D341Med (cell line): ENCODE measurements at regions not wholly inside any gene's neighbourhood (a gene's known extent, or its start where the extent isn't known, plus 50 kb on each side); places are given as distances from the start of the nearest gene placed in this dataset.
A peak's percentile ranks its signal among the peaks of the same experiment; 100 is the strongest.

Source experiments
- DNase-seq: peaks from one replicate; pipeline ENCODE4 v3.0.0; 2012; ENCODE audit warnings: low spot score

DNA sequence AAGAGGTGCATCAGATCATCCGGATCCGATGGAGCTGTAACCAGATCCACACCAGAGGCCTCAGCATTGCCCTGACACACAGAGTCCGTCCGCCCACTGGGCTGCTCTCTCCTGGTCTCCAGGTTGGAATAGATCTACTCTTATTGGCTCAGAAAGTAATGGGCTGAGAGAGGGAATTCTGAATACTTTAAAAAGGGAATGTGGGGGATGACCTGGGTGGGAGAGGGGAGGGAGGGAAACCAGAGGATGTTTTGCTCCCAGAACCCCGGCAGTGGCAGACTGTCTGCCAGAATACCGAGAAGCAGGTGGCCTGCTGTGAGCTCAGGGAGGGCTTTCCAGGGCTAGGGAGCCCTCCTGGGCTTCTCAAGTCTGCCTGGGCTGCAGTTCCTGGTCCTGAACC is 126.5 kb downstream of the ENGASE start:
- no peak for DNase-seq

DNA sequence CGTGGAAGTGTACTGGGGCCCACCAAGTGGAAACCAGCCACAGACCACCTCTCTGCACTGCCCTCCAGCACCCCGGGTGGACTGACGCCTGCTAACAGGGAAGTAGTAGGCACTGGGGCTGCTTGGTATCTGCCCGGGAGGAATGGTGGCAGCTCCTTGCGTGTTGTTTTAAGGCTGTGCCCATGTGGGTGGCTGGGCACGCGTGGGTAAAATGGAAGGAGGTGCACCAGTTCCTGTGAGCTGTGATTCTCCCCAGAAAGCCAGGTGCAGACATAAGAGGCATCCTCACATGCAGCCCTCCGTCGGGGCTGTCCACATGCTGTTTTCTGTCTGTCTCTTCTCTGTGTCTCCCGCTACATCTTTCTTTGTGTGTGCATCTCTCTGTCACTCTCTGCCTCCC is 122.3 kb downstream of the ENGASE start:
- DNase-seq, result no peak

DNA sequence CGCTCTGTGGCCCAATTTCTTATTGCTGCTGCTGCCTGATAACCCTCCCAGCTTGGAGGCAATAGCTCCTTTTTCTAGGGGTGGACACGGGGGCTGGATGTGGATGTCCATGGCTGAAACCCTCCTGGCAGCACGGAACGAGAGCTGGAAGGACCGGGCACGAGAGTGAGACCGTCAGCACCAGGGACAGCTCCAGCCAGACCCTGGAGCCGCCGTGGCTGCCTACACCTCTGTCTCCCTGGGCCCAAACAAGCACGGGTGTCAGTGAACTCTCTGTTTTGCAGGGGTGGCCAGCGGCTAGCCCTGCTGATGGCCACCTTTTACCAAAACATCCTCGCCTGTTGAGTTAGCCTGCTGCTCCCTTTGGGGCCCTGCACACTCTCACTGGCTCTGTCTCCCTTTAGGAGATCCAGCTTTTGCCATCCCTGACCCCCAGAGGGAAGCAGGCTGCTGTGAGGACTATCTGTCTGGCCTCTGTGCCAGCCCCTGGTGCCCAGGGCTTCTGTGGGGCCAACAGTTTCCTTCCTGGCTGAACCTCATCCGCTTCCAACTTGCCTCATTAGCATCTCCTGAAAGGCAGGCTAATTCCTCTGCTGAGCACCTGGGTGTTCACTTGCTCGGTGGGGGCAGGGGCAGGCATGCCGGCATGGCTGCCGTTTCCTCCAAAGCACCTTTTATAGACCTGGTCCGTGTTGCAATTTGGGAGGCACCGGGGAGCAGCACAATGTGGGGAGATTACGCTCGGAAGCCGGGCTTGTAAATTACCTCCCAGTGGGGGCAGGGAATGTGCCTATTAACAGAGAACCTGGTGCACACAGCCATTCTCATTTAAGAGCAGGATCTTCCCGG is 118.1 kb downstream of the ENGASE start:
- DNase-seq, result no peak

DNA sequence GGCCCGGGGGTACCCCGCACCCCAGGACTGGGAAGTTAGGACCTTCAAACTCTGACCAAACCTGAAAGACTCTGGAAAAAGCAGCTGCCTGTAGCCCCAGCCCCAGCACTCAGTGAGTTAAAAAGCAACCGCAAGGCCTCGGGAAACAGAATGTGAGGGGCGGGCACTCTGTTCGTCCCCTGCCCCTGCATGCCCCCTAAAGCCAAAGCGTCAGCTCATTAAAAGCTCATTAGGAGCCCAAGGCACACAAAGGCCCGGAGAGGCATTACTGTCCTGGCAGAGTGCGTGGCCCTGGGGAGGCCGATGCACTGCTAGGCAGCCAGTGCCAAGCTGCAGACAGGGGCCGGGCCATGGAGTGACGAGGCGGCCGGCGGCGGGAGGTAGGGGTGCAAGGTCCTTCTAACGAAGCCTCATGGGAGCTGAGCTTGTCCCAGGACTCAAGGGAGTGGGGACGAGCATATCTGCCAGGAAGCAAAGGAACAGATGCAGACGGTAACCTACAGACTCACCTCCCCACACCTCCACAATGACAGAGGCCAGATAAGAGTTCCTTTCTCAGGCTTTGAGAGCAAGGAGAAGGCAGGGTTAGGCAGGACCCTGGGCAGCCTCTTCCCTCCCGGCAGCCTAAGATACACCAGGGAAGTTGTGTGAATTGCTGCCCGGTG is 116.8 kb downstream of the ENGASE start:
- DNase-seq, result no peak

DNA sequence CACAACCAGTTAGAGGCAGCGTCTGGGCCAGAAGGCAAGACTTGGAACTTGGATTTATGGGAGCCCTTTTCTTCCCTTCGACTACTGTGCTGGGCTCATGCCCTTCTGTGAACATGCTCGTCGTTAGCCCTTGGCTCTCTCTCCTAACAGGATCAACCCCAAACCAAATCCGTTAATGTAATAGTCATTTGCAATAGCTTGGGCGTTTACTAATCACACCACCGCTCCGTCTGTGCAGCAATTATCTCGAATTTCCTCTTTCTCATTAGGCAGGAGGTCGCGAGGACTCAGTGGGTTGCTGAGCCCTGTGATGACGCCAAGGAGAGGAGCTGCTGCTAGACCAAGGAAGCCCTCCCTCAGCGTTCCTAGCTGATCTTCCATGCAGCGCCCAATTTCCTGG is 114.7 kb downstream of the ENGASE start:
- DNase-seq, result peak; percentile 75

DNA sequence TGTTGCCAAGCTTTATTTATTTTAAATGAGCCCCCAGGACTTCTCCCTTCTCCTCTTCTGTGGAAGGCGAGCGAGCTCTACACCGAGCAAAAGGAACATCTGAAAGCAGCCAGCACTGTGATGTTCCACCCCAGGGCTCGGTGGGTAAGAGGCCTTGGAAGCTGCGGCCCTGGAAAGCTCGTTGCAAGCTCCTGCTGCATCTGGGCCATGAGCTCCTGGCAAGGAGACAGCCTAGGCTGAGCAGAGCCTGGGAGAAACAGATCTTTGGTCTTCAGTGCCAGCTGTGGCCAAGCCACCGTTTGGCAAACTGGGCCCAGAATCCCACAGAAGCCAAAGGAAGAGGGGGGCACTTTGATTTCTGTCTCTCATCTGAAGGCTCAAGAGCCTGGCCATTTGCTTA is 114.1 kb downstream of the ENGASE start:
- no peak for DNase-seq

DNA sequence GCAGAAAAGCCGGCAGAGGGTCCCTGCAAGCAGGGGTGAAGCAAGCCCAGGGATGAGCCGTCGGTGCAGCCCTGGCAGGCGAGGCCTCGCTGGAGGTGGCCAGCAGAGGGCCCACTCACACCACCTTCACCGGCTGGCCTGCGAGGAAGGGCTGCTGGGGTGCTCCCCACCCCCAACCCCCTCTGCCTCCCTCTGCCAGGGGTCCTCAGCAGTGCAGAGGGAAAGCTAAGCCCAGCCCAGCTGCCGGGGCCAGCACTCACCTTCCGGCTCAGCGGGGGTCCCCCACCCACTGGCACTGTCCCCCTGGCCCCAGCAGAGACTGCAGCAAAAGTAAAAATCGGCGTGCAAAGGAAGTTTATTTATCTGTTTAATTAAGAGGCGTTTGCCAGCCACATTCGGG is 113.4 kb downstream of the ENGASE start:
- peak; percentile 93 for DNase-seq

DNA sequence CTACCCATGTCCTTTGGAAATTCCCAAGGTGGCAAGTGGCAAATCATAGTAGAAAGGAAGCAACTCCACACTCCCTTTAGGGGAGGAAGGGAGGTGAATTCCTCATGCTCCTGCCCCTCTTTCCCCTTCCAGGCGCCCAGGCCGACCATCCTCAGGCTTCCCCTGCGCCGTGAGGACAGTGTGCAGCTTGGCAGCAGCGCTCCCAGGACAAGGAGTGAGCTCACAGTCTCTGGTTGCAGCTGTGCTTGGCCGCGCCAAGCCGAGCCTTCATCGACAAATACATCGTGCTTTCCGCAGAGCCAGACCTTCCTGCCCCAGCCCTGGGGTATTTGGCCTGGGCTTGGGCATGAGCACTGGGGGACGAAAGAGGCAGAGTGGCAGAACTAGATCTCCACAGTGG is 112.6 kb downstream of the ENGASE start:
- no peak for DNase-seq

DNA sequence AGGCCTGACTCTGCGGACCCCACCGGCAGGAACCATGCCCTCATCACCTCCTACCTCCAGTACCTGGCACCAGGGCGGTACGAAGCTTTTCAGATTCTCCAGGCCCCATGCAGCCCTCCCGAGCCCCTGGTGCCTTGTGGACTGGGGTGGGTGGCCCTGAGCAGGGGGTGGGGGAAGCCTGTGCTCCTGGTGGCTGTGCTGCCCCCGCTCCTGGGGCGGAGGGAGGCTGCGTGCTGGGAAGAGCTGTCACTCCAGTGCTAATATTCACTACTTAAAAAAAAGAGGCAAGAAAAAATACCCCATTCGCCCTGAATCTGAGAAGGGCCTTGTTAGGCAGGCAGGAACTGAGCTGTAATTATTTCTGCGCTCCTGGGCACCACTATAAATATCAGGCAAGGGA is 111.8 kb downstream of the ENGASE start:
- DNase-seq, result no peak

DNA sequence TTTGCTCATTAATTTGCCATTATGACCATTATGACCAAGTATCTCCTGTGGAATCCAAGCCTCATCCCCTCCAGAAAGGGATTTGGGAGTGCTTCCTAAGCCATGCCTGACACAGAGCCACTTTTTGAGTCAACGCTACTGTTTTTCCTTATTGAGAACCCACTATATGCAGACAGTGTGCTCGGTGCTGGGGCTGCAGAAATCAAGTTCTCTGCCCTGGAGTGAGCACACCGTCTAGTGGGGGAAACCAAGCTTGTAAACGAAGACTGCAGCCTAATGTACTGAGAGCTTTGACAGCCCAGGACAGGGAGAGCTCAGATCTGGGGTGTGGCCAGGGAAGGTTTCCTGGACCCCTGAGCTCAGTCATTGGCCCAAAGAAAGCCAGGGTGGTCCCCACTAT is 111.0 kb downstream of the ENGASE start:
- no peak for DNase-seq

DNA sequence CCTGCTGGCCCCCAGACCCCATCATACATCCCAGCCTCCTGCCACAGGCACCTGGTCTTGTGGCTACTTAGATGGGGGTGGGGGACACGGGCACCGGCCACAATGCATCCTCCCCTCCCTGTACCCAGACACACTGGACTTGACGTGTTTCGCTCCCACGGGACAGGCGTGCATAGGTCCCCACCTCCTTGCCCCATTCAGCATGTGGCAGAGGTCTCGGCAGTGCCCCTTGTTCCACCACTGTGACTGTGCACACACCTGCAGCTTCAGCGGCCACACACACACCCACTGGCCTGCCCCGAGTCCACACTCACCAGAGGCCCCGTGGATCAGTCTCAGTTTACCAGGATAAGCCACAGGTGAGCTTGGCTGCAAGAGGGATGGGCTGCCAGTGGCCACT is 109.6 kb downstream of the ENGASE start:
- no peak for DNase-seq

DNA sequence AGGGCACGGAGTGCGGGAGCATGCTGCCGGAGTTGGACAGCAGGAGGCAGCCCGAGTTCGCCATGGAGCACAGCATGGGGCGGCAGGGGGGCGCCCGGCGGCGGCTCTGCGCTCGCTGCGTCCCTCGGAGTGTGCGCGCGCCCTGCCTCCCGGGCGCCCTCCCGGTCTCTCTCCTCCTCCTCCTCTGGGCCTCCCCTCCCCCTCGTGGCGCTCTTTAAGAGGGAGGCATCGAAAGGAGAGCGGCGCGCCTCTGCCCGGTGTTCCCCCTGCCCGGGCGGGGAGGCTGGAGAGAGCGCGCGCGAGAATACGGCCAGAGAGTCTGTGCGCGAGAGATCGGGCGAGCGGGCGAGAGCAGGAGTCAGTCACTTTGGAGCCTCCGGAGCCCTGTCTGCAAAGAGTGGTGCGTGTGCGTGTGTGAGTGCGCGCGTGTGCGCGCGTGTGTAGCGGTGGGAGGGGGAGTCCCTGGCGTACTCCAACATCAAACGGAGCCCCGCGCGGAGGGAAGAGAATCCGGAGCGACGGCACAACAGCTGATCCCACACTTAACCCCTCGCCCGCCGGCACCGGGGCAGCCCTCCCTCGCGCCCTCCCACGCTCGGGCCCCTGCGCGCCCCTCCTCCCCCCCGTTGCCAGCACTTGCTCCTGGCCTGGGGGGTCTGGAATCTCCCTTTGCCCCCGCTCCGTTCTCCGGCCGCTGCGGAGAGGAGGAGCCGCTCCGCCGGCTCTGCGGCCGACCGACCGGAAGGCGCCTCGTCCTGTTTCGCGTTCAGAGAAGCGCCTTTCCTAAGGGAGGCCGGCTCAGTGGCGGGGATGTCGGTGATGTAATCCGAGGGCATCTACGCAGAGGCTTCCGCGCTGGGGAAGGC is 108.9 kb downstream of the ENGASE start:
- peak; percentile 90 for DNase-seq

DNA sequence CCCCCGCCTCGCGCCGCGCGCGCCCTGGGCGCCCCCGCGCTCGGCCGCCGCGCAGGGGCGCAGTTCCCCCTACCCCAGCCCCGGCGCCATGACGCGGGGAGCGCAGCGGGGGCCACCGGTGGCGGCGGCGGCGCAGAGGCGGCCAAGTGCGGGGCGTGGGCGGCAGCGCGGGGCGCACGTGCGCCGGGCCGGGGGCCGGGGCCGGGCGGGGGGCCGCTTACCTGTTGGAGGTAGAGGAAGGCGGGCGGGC is 108.3 kb downstream of the ENGASE start:
- DNase-seq, result no peak

DNA sequence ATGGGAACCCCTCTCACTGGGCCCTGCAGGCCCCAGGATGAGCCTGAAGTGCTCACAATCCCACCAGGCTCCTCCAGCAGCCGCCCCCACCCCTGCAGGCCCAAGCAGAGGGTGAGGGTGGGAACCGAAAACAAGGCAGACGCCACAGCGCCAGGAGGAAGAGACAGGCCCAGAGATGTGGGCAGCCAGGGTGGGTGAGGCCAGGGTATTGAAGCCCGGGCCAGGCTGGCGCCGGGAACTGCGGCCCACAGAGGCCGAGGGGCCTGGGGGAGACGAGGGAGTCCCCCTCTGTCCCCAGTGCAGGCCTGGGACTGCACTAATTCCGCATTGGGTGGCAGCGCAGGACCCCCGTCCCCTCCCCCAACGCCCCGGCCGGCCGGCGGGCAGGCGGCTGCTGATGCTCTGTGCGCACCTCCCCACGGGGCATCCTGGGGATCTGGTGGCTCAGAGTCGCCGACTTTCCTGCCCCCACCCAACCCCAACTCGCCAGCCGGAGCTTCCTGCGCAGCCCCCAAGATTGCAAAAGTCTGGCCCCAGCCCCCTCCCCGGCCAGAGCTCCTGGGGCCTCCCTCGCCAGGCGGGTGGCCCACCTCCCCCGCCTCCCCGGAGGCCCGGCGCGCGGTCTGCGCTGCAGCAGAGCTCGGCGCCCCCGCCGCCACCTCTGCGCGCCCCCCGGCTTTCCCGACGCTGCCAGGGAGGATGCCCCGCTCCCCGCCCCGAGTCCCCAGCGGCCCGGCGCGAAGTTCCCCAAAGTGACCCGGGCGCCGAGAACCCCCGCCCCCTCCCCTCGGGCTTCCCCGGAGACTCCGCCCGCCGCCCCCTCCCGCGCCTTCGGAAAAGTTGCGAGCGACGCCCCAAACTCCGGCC is 107.8 kb downstream of the ENGASE start:
- DNase-seq, result no peak

DNA sequence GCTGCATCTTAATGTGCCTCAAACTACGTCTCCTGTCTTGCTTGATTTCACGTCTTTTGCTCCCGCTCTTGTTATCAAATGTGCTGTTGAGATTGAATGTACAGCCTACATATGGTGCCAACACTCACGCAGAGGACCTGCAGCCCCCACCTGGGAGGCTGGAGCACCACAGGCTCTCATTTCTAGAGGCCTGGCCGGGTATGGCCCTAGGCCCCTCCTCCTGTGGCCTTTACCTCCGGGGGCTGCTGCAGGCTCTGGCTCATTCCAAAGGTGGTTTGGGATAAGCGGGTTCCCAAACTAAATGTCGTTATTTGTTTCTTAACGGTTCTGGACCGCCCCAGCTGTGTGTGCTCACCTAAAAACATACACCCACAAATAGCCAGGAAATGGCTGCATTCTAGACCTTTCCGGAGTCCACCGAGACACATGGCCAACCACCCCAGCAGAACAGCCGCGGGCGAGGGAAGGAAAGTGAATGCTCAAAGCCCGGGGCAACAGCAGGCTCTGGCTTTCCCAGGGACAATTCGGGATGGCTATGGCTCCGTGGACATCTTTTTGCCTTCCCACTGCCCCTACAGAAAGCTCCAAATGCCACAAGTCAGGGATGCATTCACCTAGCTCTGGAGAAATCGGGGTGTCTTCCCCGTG is 105.9 kb downstream of the ENGASE start:
- no peak for DNase-seq

DNA sequence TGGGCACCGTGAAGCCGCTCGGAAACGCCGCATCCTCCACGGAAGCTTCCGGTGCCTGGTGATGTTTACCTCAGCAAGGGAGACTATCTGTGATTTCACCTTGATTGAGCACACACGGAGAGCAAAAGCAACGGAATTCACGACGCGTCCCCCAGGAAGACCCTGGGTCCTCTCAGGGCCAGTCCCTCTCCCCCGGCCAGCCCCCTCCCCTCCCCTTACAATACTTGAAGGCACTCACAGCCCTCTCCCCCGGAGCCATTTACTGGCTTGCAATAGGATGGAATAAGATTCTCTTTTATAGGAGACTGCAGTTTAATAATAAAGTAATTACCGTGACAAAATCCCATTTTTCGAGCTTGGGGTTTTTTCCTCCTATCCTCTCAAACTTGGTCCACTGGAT is 104.7 kb downstream of the ENGASE start:
- DNase-seq, result no peak

DNA sequence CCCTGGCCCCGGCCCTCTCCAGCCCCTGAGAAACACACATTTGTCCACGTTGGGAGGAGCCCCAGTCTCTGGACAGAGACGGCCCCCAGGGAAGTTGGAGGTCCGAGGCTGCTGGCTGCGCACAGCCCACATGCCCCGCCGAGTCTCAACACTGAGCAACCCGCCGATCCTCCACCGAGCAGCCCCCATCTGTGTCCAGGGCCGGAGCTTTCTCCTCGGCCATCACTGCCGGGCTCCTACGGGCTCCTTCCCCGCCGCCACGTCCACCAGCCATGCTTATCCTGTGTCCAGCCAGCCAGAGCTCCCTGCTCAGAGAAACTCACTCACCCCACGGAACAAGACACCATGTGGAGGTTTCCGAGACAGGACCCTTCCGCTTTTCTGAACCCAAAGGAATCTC is 103.3 kb downstream of the ENGASE start:
- DNase-seq, result no peak

DNA sequence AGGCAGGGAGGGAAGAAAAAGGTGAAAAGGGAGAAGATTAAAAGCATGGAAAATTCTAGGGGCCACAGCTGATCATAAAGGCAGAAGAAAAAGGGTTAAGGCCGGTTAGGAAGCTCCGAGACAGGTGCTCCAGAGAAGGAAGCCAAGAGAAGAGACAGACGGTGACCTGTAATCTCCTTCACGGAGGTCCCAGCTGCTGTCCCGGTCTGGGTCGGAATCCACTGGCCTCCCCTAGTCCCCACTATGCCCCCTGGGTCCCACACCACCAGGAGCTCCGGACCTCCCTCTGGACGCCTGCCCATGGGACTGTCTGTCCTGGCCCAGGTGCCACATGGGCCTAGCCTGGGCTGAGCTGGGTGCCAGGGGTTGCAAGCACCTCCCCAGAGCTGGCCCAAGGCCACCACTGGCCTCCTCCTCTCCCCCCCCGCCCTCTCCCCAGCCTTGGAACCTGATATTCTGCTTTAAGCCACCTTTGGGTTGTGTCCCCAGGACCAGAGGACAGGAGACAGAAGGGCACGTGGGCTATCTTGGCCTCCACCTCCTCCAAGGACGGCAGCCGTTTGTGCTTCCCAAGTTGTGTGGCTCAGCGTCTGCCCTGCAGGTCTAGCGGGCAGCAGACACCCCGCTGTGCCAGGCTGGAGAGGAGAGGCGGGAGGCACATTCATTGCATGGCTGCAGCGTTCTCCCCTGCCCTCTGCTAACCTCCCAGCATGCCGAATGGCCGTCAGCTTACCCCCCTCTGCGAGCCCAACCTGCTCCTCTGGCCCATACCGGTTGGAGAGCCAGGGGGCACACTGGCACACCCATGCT is 102.4 kb downstream of the ENGASE start:
- no peak for DNase-seq

DNA sequence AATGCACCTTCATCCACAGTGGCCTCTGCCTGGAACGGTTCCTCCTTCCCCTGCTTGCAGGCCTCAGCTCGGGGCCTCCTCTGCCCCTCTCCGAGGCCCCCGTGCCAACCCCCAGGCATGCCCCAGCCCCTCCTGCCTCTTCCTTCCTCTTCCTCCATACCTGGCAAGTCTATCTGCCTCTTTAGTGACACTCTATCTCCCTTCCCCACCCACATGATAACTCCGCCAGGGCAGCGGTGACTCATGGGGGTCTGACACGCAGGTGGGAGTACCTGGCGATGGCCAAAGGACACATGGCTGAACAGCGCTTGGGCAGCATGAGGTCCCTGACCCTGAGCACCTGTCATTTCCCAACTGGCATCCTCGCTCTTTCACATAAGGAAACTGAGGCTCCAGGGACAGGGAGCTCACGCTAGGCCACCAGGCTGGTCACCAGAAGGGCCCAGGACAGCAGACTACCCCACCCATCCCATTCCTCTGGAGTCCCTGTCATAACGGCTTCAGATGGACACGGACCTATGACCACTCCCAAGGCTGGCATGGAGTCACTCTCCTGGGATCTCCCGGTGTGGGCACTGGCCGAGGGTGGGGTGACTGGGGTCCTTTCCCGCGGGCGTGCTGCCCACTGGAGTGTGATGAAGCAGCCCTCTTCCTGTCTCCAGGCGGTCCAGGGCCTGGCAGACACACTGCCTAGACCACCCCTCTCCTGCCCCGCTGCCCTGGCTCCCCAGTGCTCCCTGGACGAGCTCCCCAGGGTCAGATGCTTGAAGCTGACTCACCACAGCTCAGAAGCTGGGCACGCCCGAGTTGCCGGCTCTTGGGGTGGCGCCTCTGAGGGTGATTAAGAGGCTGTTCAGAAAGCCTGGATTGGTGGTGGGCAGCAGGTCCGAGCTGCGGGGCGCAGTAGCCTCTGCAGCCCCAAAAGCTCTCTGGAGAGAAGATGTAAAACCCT is 100.6 kb downstream of the ENGASE start:
- no peak for DNase-seq
